ENCODE measurements at regions not wholly inside any gene's neighbourhood (a gene's known extent, or its start where the extent isn't known, plus 50 kb on each side); places are given as distances from the start of the nearest gene placed in this dataset.
"Not testable (repeated sequence)": the region's sequence is repeated elsewhere in the genome, so short reads cannot be mapped to it uniquely, and the experiment has no call there.

GRCh38 chr15:84393386-84393936, 157.9 kb downstream of the GOLGA6L4 start:
- H3K36me3 ChIP-seq (ENCODE audit: control insufficient read depth in 1 of 2, insufficient read depth in 2 of 2, low read length in 2 of 2); H3K9me2 ChIP-seq (ENCODE audit: insufficient read depth); RAD21 ChIA-PET (ENCODE audit: low non-redundant PET in 1 of 2, low total read pairs in 2 of 2, uncharacterized antibody in 2 of 2, unreplicated experiment in 2 of 2); H3K9me3 ChIP-seq (ENCODE audit: control insufficient read depth in 1 of 2, insufficient read depth in 1 of 2, low read depth in 1 of 2, low read length in 2 of 2); H3K27ac ChIP-seq (ENCODE audit: low read depth, low read length); H3K9ac ChIP-seq (ENCODE audit: low read length); H3K27me3 ChIP-seq (ENCODE audit: insufficient read depth, low read length); H3K79me2 ChIP-seq (ENCODE audit: insufficient read depth, low read length); BruUV-seq (replicated peaks); DNase-seq (ENCODE audit: low read depth, low spot score); CTCF ChIA-PET; intact Hi-C loops (cut with micrococcal nuclease); H3K4me1 ChIP-seq (ENCODE audit: control insufficient read depth in 1 of 2, insufficient read depth in 2 of 2, low read length in 2 of 2); H3K4me2 ChIP-seq (ENCODE audit: low read length); ATAC-seq; H2AFZ ChIP-seq (ENCODE audit: low read depth, low read length, poor library complexity, severe bottlenecking); POLR2A ChIA-PET; H4K20me1 ChIP-seq (ENCODE audit: insufficient read depth); H3K4me3 ChIP-seq (replicated peaks in 1 of 2; ENCODE audit: low read depth in 1 of 2, low read length in 2 of 2): not testable (repeated sequence)

GRCh38 chr15:84393966-84394365, 158.4 kb downstream of the GOLGA6L4 start:
- H4K20me1 ChIP-seq (ENCODE audit: insufficient read depth); H3K9me3 ChIP-seq (ENCODE audit: control insufficient read depth in 1 of 2, insufficient read depth in 1 of 2, low read depth in 1 of 2, low read length in 2 of 2); H3K4me1 ChIP-seq (ENCODE audit: control insufficient read depth in 1 of 2, insufficient read depth in 2 of 2, low read length in 2 of 2); DNase-seq (ENCODE audit: low read depth, low spot score); H3K4me3 ChIP-seq (replicated peaks in 1 of 2; ENCODE audit: low read depth in 1 of 2, low read length in 2 of 2); BruUV-seq (replicated peaks); H3K9me2 ChIP-seq (ENCODE audit: insufficient read depth); CTCF ChIA-PET; H3K36me3 ChIP-seq (ENCODE audit: control insufficient read depth in 1 of 2, insufficient read depth in 2 of 2, low read length in 2 of 2); H3K27me3 ChIP-seq (ENCODE audit: insufficient read depth, low read length); H3K9ac ChIP-seq (ENCODE audit: low read length); intact Hi-C loops (cut with micrococcal nuclease); H3K4me2 ChIP-seq (ENCODE audit: low read length); RAD21 ChIA-PET (ENCODE audit: low non-redundant PET in 1 of 2, low total read pairs in 2 of 2, uncharacterized antibody in 2 of 2, unreplicated experiment in 2 of 2); H2AFZ ChIP-seq (ENCODE audit: low read depth, low read length, poor library complexity, severe bottlenecking); ATAC-seq; POLR2A ChIA-PET; H3K27ac ChIP-seq (ENCODE audit: low read depth, low read length); H3K79me2 ChIP-seq (ENCODE audit: insufficient read depth, low read length): not testable (repeated sequence)

- H3K9me3 ChIP-seq (ENCODE audit: control insufficient read depth in 1 of 2, insufficient read depth in 1 of 2, low read depth in 1 of 2, low read length in 2 of 2); intact Hi-C loops (cut with micrococcal nuclease); CTCF ChIA-PET; H3K27ac ChIP-seq (ENCODE audit: low read depth, low read length); H3K27me3 ChIP-seq (ENCODE audit: insufficient read depth, low read length); RAD21 ChIA-PET (ENCODE audit: low non-redundant PET in 1 of 2, low total read pairs in 2 of 2, uncharacterized antibody in 2 of 2, unreplicated experiment in 2 of 2); BruUV-seq (replicated peaks); DNase-seq (ENCODE audit: low read depth, low spot score); ATAC-seq; H3K4me3 ChIP-seq (replicated peaks in 1 of 2; ENCODE audit: low read depth in 1 of 2, low read length in 2 of 2); H3K79me2 ChIP-seq (ENCODE audit: insufficient read depth, low read length); H3K36me3 ChIP-seq (ENCODE audit: control insufficient read depth in 1 of 2, insufficient read depth in 2 of 2, low read length in 2 of 2); H3K4me2 ChIP-seq (ENCODE audit: low read length); H3K4me1 ChIP-seq (ENCODE audit: control insufficient read depth in 1 of 2, insufficient read depth in 2 of 2, low read length in 2 of 2); H2AFZ ChIP-seq (ENCODE audit: low read depth, low read length, poor library complexity, severe bottlenecking); H3K9ac ChIP-seq (ENCODE audit: low read length); H4K20me1 ChIP-seq (ENCODE audit: insufficient read depth); H3K9me2 ChIP-seq (ENCODE audit: insufficient read depth); POLR2A ChIA-PET: not testable (repeated sequence)
Measured at GRCh38 chr15:84395384-84395783, 159.8 kb downstream of the GOLGA6L4 start.

- H3K9me3 ChIP-seq (ENCODE audit: control insufficient read depth in 1 of 2, insufficient read depth in 1 of 2, low read depth in 1 of 2, low read length in 2 of 2); H3K4me1 ChIP-seq (ENCODE audit: control insufficient read depth in 1 of 2, insufficient read depth in 2 of 2, low read length in 2 of 2); ATAC-seq; H3K27ac ChIP-seq (ENCODE audit: low read depth, low read length); POLR2A ChIA-PET; H3K27me3 ChIP-seq (ENCODE audit: insufficient read depth, low read length); H3K4me3 ChIP-seq (replicated peaks in 1 of 2; ENCODE audit: low read depth in 1 of 2, low read length in 2 of 2); RAD21 ChIA-PET (ENCODE audit: low non-redundant PET in 1 of 2, low total read pairs in 2 of 2, uncharacterized antibody in 2 of 2, unreplicated experiment in 2 of 2); DNase-seq (ENCODE audit: low read depth, low spot score); H2AFZ ChIP-seq (ENCODE audit: low read depth, low read length, poor library complexity, severe bottlenecking); H3K9me2 ChIP-seq (ENCODE audit: insufficient read depth); H3K79me2 ChIP-seq (ENCODE audit: insufficient read depth, low read length); intact Hi-C loops (cut with micrococcal nuclease); H4K20me1 ChIP-seq (ENCODE audit: insufficient read depth); CTCF ChIA-PET; H3K9ac ChIP-seq (ENCODE audit: low read length); H3K36me3 ChIP-seq (ENCODE audit: control insufficient read depth in 1 of 2, insufficient read depth in 2 of 2, low read length in 2 of 2); BruUV-seq (replicated peaks); H3K4me2 ChIP-seq (ENCODE audit: low read length): not testable (repeated sequence)
Measured at GRCh38 chr15:84395881-84396280, 160.3 kb downstream of the GOLGA6L4 start.

- H3K4me1 ChIP-seq (ENCODE audit: control insufficient read depth in 1 of 2, insufficient read depth in 2 of 2, low read length in 2 of 2); DNase-seq (ENCODE audit: low read depth, low spot score); POLR2A ChIA-PET; H3K4me3 ChIP-seq (replicated peaks in 1 of 2; ENCODE audit: low read depth in 1 of 2, low read length in 2 of 2); H3K9ac ChIP-seq (ENCODE audit: low read length); H3K27me3 ChIP-seq (ENCODE audit: insufficient read depth, low read length); H2AFZ ChIP-seq (ENCODE audit: low read depth, low read length, poor library complexity, severe bottlenecking); H4K20me1 ChIP-seq (ENCODE audit: insufficient read depth); H3K9me2 ChIP-seq (ENCODE audit: insufficient read depth); ATAC-seq; H3K27ac ChIP-seq (ENCODE audit: low read depth, low read length); RAD21 ChIA-PET (ENCODE audit: low non-redundant PET in 1 of 2, low total read pairs in 2 of 2, uncharacterized antibody in 2 of 2, unreplicated experiment in 2 of 2); intact Hi-C loops (cut with micrococcal nuclease); CTCF ChIA-PET; H3K4me2 ChIP-seq (ENCODE audit: low read length); H3K9me3 ChIP-seq (ENCODE audit: control insufficient read depth in 1 of 2, insufficient read depth in 1 of 2, low read depth in 1 of 2, low read length in 2 of 2); BruUV-seq (replicated peaks); H3K79me2 ChIP-seq (ENCODE audit: insufficient read depth, low read length); H3K36me3 ChIP-seq (ENCODE audit: control insufficient read depth in 1 of 2, insufficient read depth in 2 of 2, low read length in 2 of 2): not testable (repeated sequence)
Measured at GRCh38 chr15:84397066-84397465, 161.5 kb downstream of the GOLGA6L4 start.
